ENCODE measurements at regions not wholly inside any gene's neighbourhood (a gene's known extent, or its start where the extent isn't known, plus 50 kb on each side); places are given as distances from the start of the nearest gene placed in this dataset.

GRCh38 chr2:228532233-228532632 is 350.7 kb upstream of the SPHKAP start:
- no peaks in the 10 kb centered on the region for H3K36me3 ChIP-seq (ENCODE audit: control insufficient read depth in 1 of 2, insufficient read depth in 2 of 2, low read depth in 1 of 2, low read length in 2 of 2)
- peaks cover 27% of the 10 kb centered on the region for H3K9me3 ChIP-seq (ENCODE audit: control insufficient read depth, low read length)
- H2BK12ac ChIP-seq (ENCODE audit: low read length in 2 of 2), result no peak overlapping the region
- no peak overlapping the region for H3K9ac ChIP-seq (ENCODE audit: low read length)
- H3K23ac ChIP-seq (ENCODE audit: low read length in 2 of 2), result no peak overlapping the region
- H2BK5ac ChIP-seq (ENCODE audit: low read depth, low read length, poor library complexity, severe bottlenecking), result no peak overlapping the region
- no peak overlapping the region for H3K4ac ChIP-seq (ENCODE audit: low read depth in 1 of 2, low read length in 2 of 2)
- H3K27ac ChIP-seq (ENCODE audit: low read length, poor library complexity, severe bottlenecking), result no peak overlapping the region
- no peak overlapping the region for H3K18ac ChIP-seq (ENCODE audit: low read depth in 1 of 2, low read length in 2 of 2)
- H3K79me1 ChIP-seq (replicated peaks; ENCODE audit: low read length, poor library complexity, severe bottlenecking), result no peaks in the 10 kb centered on the region
- no peak overlapping the region for H3K4me3 ChIP-seq (ENCODE audit: insufficient read depth in 1 of 2, low read depth in 1 of 2, low read length in 2 of 2)
- no peaks in the 10 kb centered on the region for H3K27me3 ChIP-seq (ENCODE audit: control insufficient read depth in 1 of 2, insufficient read depth in 1 of 2, low read length in 2 of 2)
- H2AFZ ChIP-seq (ENCODE audit: low read depth, low read length), result no peak overlapping the region
- H2BK120ac ChIP-seq (ENCODE audit: low read depth, low read length), result no peak overlapping the region
- no peak overlapping the region for H3K4me2 ChIP-seq (ENCODE audit: low read length, poor library complexity, severe bottlenecking)
- H4K91ac ChIP-seq (ENCODE audit: low read length), result no peak overlapping the region
- WGBS, result no CpG with 5 or more reads among the region's 1 CpG
- H2AK5ac ChIP-seq (ENCODE audit: low read length, severe bottlenecking), result no peak overlapping the region
- H3K14ac ChIP-seq (ENCODE audit: low read length in 2 of 2), result no peak overlapping the region
- H2BK15ac ChIP-seq (ENCODE audit: low read depth, poor library complexity, severe bottlenecking), result no peak overlapping the region
- H4K8ac ChIP-seq (ENCODE audit: low read length), result no peak overlapping the region
- H3K4me1 ChIP-seq (ENCODE audit: control insufficient read depth, insufficient read depth, low read depth, low read length), result no peaks in the 10 kb centered on the region
- no peak for DNase-seq

GRCh38 chr2:228527197-228527881 is 345.9 kb upstream of the SPHKAP start:
- Histone ChIP-seq H4K91ac (ENCODE audit: low read length) (no peak overlapping the region), H3K4me2 (ENCODE audit: low read length, poor library complexity, severe bottlenecking) (no peak overlapping the region), H3K79me1 (replicated peaks; ENCODE audit: low read length, poor library complexity, severe bottlenecking) (no peaks in the 10 kb centered on the region), H3K4me1 (ENCODE audit: control insufficient read depth, insufficient read depth, low read depth, low read length) (no peaks in the 10 kb centered on the region), H2BK5ac (ENCODE audit: low read depth, low read length, poor library complexity, severe bottlenecking) (no peak overlapping the region), H3K27ac (ENCODE audit: low read length, poor library complexity, severe bottlenecking) (no peak overlapping the region), H2BK15ac (ENCODE audit: low read depth, poor library complexity, severe bottlenecking) (no peak overlapping the region), H3K4ac (ENCODE audit: low read depth in 1 of 2, low read length in 2 of 2) (no peak overlapping the region), H3K9ac (ENCODE audit: low read length) (no peak overlapping the region), H2BK120ac (ENCODE audit: low read depth, low read length) (no peak overlapping the region), H3K4me3 (ENCODE audit: insufficient read depth in 1 of 2, low read depth in 1 of 2, low read length in 2 of 2) (no peak overlapping the region), H2BK12ac (ENCODE audit: low read length in 2 of 2) (no peak overlapping the region), H2AK5ac (ENCODE audit: low read length, severe bottlenecking) (no peak overlapping the region), H3K14ac (ENCODE audit: low read length in 2 of 2) (no peak overlapping the region), H3K18ac (ENCODE audit: low read depth in 1 of 2, low read length in 2 of 2) (no peak overlapping the region), H3K27me3 (ENCODE audit: control insufficient read depth in 1 of 2, insufficient read depth in 1 of 2, low read length in 2 of 2) (no peaks in the 10 kb centered on the region), H3K36me3 (ENCODE audit: control insufficient read depth in 1 of 2, insufficient read depth in 2 of 2, low read depth in 1 of 2, low read length in 2 of 2) (no peaks in the 10 kb centered on the region), H2AFZ (ENCODE audit: low read depth, low read length) (no peak overlapping the region), H4K8ac (ENCODE audit: low read length) (no peak overlapping the region), H3K23ac (ENCODE audit: low read length in 2 of 2) (no peak overlapping the region), H3K9me3 (ENCODE audit: control insufficient read depth, low read length) (peaks cover 3% of the 10 kb centered on the region)
- DNase-seq, result no peak
- WGBS, result no CpG with 5 or more reads among the region's 3 CpGs

GRCh38 chr2:228526687-228527086 is 345.2 kb upstream of the SPHKAP start:
- Histone ChIP-seq H3K27ac (ENCODE audit: low read length, poor library complexity, severe bottlenecking) (no peak overlapping the region), H2AFZ (ENCODE audit: low read depth, low read length) (no peak overlapping the region), H3K23ac (ENCODE audit: low read length in 2 of 2) (no peak overlapping the region), H3K79me1 (replicated peaks; ENCODE audit: low read length, poor library complexity, severe bottlenecking) (no peaks in the 10 kb centered on the region), H3K4ac (ENCODE audit: low read depth in 1 of 2, low read length in 2 of 2) (no peak overlapping the region), H3K9ac (ENCODE audit: low read length) (no peak overlapping the region), H2BK15ac (ENCODE audit: low read depth, poor library complexity, severe bottlenecking) (no peak overlapping the region), H3K4me2 (ENCODE audit: low read length, poor library complexity, severe bottlenecking) (no peak overlapping the region), H2BK12ac (ENCODE audit: low read length in 2 of 2) (no peak overlapping the region), H3K4me1 (ENCODE audit: control insufficient read depth, insufficient read depth, low read depth, low read length) (no peaks in the 10 kb centered on the region), H2AK5ac (ENCODE audit: low read length, severe bottlenecking) (no peak overlapping the region), H3K9me3 (ENCODE audit: control insufficient read depth, low read length) (peaks cover 3% of the 10 kb centered on the region), H3K36me3 (ENCODE audit: control insufficient read depth in 1 of 2, insufficient read depth in 2 of 2, low read depth in 1 of 2, low read length in 2 of 2) (no peaks in the 10 kb centered on the region), H3K18ac (ENCODE audit: low read depth in 1 of 2, low read length in 2 of 2) (no peak overlapping the region), H3K27me3 (ENCODE audit: control insufficient read depth in 1 of 2, insufficient read depth in 1 of 2, low read length in 2 of 2) (no peaks in the 10 kb centered on the region), H4K8ac (ENCODE audit: low read length) (no peak overlapping the region), H4K91ac (ENCODE audit: low read length) (no peak overlapping the region), H3K14ac (ENCODE audit: low read length in 2 of 2) (no peak overlapping the region), H3K4me3 (ENCODE audit: insufficient read depth in 1 of 2, low read depth in 1 of 2, low read length in 2 of 2) (no peak overlapping the region), H2BK120ac (ENCODE audit: low read depth, low read length) (no peak overlapping the region), H2BK5ac (ENCODE audit: low read depth, low read length, poor library complexity, severe bottlenecking) (no peak overlapping the region)
- DNase-seq, result no peak
- no CpG with 5 or more reads among the region's 1 CpG for WGBS

DNA sequence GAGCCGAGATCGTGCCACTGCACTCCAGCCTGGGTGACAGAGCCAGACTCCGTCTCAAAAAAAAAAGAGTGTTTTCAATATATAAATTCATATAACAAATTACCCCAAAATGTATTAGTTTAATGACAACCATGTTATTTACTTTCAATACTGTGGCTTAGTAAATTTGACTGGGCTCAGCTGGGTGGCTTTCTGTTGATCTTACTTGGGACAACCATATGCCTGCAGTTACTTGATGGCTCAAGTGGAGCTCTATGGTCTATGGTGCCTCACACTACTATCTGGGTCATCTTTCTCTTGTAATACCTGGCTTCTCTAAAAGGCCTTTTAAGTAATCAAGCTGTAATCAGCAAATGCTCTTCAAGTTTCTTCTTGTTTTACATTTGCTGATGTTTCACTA is 341.5 kb upstream of the SPHKAP start:
- Histone ChIP-seq H3K4me1 (ENCODE audit: control insufficient read depth, insufficient read depth, low read depth, low read length) (no peaks in the 10 kb centered on the region), H3K23ac (ENCODE audit: low read length in 2 of 2) (no peak overlapping the region)
- no peak for DNase-seq

More for the DNA sequence above, 341.5 kb upstream of the SPHKAP start:
- no peak overlapping the region for H2BK5ac ChIP-seq (ENCODE audit: low read depth, low read length, poor library complexity, severe bottlenecking)
- H2BK120ac ChIP-seq (ENCODE audit: low read depth, low read length), result no peak overlapping the region
- no peaks in the 10 kb centered on the region for H3K9me3 ChIP-seq (ENCODE audit: control insufficient read depth, low read length)
- H2BK12ac ChIP-seq (ENCODE audit: low read length in 2 of 2), result no peak overlapping the region
- no peak overlapping the region for H3K4ac ChIP-seq (ENCODE audit: low read depth in 1 of 2, low read length in 2 of 2)
- H3K9ac ChIP-seq (ENCODE audit: low read length), result no peak overlapping the region
- no peak overlapping the region for H3K4me2 ChIP-seq (ENCODE audit: low read length, poor library complexity, severe bottlenecking)
- no peaks in the 10 kb centered on the region for H3K79me1 ChIP-seq (replicated peaks; ENCODE audit: low read length, poor library complexity, severe bottlenecking)
- no peak overlapping the region for H2BK15ac ChIP-seq (ENCODE audit: low read depth, poor library complexity, severe bottlenecking)
- H4K91ac ChIP-seq (ENCODE audit: low read length), result no peak overlapping the region
- H2AFZ ChIP-seq (ENCODE audit: low read depth, low read length), result no peak overlapping the region
- H3K36me3 ChIP-seq (ENCODE audit: control insufficient read depth in 1 of 2, insufficient read depth in 2 of 2, low read depth in 1 of 2, low read length in 2 of 2), result no peaks in the 10 kb centered on the region
- no peaks in the 10 kb centered on the region for H3K27me3 ChIP-seq (ENCODE audit: control insufficient read depth in 1 of 2, insufficient read depth in 1 of 2, low read length in 2 of 2)
- H3K18ac ChIP-seq (ENCODE audit: low read depth in 1 of 2, low read length in 2 of 2), result no peak overlapping the region
- no peak overlapping the region for H3K14ac ChIP-seq (ENCODE audit: low read length in 2 of 2)
- no CpG with 5 or more reads among the region's 3 CpGs for WGBS
- H3K4me3 ChIP-seq (ENCODE audit: insufficient read depth in 1 of 2, low read depth in 1 of 2, low read length in 2 of 2), result no peak overlapping the region
- no peak overlapping the region for H4K8ac ChIP-seq (ENCODE audit: low read length)
- no peak overlapping the region for H3K27ac ChIP-seq (ENCODE audit: low read length, poor library complexity, severe bottlenecking)
- H2AK5ac ChIP-seq (ENCODE audit: low read length, severe bottlenecking), result no peak overlapping the region

Measured in mesenchymal stem cell (in vitro differentiated cells and primary cell).